Immature natural killer cell (primary cell): ENCODE measurements at regions not wholly inside any gene's neighbourhood (a gene's known extent, or its start where the extent isn't known, plus 50 kb on each side); places are given as distances from the start of the nearest gene placed in this dataset.

ENCODE experiments used
- DNase-seq, 3 donors: peaks; one replicate each; pipeline ENCODE4 v3.0.0; 2022; ENCODE audit warnings: mixed read lengths in 1 of 3
- H3K27ac Mint-ChIP-seq, 6 donors: one replicate each; pipeline ENCODE4 v1.8.0; 2020; ENCODE audit warnings: mixed read lengths in 6 of 6, mild to moderate bottlenecking in 5 of 6, inconsistent platforms in 4 of 6, moderate library complexity in 3 of 6
- H3K27me3 Mint-ChIP-seq, 3 donors: one replicate each; pipeline ENCODE4 v1.8.0; 2020 to 2021; ENCODE audit warnings: low read depth in 3 of 3, mild to moderate bottlenecking in 3 of 3, mixed read lengths in 3 of 3, moderate library complexity in 3 of 3, inconsistent platforms in 1 of 3
- H3K36me3 Mint-ChIP-seq, 3 donors: one replicate each; pipeline ENCODE4 v1.8.0; 2020; ENCODE audit warnings: mixed read lengths in 3 of 3, inconsistent platforms in 2 of 3, mild to moderate bottlenecking in 2 of 3
- H3K4me1 Mint-ChIP-seq, 2 donors: one replicate each; pipeline ENCODE4 v1.8.0; 2020; ENCODE audit warnings: inconsistent platforms in 2 of 2, mild to moderate bottlenecking in 2 of 2, mixed read lengths in 2 of 2, moderate library complexity in 1 of 2
- H3K4me3 Mint-ChIP-seq, 5 donors: one replicate each; pipeline ENCODE4 v1.8.0; 2020; ENCODE audit warnings: mild to moderate bottlenecking in 5 of 5, mixed read lengths in 5 of 5, inconsistent platforms in 3 of 5, moderate library complexity in 3 of 5
- H3K9me3 Mint-ChIP-seq, 6 donors: one replicate each; pipeline ENCODE4 v1.8.0; 2020; ENCODE audit warnings: mild to moderate bottlenecking in 6 of 6, mixed read lengths in 6 of 6, inconsistent platforms in 4 of 6, moderate library complexity in 3 of 6

- DNase-seq, result no peak
- Mint-ChIP-seq H3K27ac (no peak overlapping the region), H3K36me3 (no peaks in the 10 kb centered on the region), H3K9me3 (peaks cover 4 to 19% (median 10%) of the 10 kb centered on the region in 6 donors), H3K4me3 (no peak overlapping the region), H3K4me1 (peaks cover 0 to 3% of the 10 kb centered on the region in 2 donors), H3K27me3 (peaks cover 0 to 2% (median 0%) of the 10 kb centered on the region in 3 donors)
Observed at GRCh38 chr6:84526631-84527030, 237.8 kb downstream of the TBX18 start.

- Mint-ChIP-seq H3K27me3 (peaks cover 0 to 2% (median 0%) of the 10 kb centered on the region in 3 donors), H3K27ac (no peak overlapping the region), H3K9me3 (peaks cover 2 to 12% (median 9%) of the 10 kb centered on the region in 6 donors), H3K36me3 (no peaks in the 10 kb centered on the region), H3K4me3 (no peak overlapping the region), H3K4me1 (peaks cover 0 to 3% of the 10 kb centered on the region in 2 donors)
- no peak for DNase-seq
Observed at GRCh38 chr6:84525907-84526306, 238.5 kb downstream of the TBX18 start.

- peaks cover 0 to 12% (median 4%) of the 10 kb centered on the region in 6 donors for H3K9me3 Mint-ChIP-seq
- no peak overlapping the region for H3K27ac Mint-ChIP-seq
- no peaks in the 10 kb centered on the region for H3K36me3 Mint-ChIP-seq
- H3K4me1 Mint-ChIP-seq, result peaks cover 0 to 3% of the 10 kb centered on the region in 2 donors
- peaks cover 0 to 2% (median 0%) of the 10 kb centered on the region in 3 donors for H3K27me3 Mint-ChIP-seq
- DNase-seq, result no peak
- H3K4me3 Mint-ChIP-seq, result no peak overlapping the region
Observed at GRCh38 chr6:84524636-84525035, 239.8 kb downstream of the TBX18 start.

- Mint-ChIP-seq H3K4me1 (peaks cover 0 to 3% of the 10 kb centered on the region in 2 donors), H3K27ac (no peak overlapping the region), H3K9me3 (peaks cover 0 to 12% (median 3%) of the 10 kb centered on the region in 6 donors), H3K4me3 (no peak overlapping the region), H3K36me3 (no peaks in the 10 kb centered on the region), H3K27me3 (peaks cover 0 to 2% (median 0%) of the 10 kb centered on the region in 3 donors)
- DNase-seq, result no peak
Observed at GRCh38 chr6:84522135-84522549, 242.3 kb downstream of the TBX18 start.

GRCh38 chr6:84521511-84521910, 242.9 kb downstream of the TBX18 start:
- DNase-seq, result no peak
- Mint-ChIP-seq H3K4me1 (peaks cover 0 to 1% of the 10 kb centered on the region in 2 donors), H3K4me3 (no peak overlapping the region), H3K9me3 (peaks cover 0 to 11% (median 3%) of the 10 kb centered on the region in 6 donors), H3K27me3 (peaks cover 0 to 2% (median 0%) of the 10 kb centered on the region in 3 donors), H3K27ac (no peak overlapping the region), H3K36me3 (no peaks in the 10 kb centered on the region)

GRCh38 chr6:84517741-84518530, 246.5 kb downstream of the TBX18 start:
- no peak overlapping the region for H3K27ac Mint-ChIP-seq
- no peaks in the 10 kb centered on the region for H3K36me3 Mint-ChIP-seq
- H3K4me1 Mint-ChIP-seq, result no peaks in the 10 kb centered on the region
- H3K27me3 Mint-ChIP-seq, result no peaks in the 10 kb centered on the region
- H3K9me3 Mint-ChIP-seq, result peaks cover 0 to 6% (median 3%) of the 10 kb centered on the region in 6 donors
- no peak overlapping the region for H3K4me3 Mint-ChIP-seq
- no peak for DNase-seq

GRCh38 chr6:84516154-84516553, 248.2 kb downstream of the TBX18 start:
- H3K9me3 Mint-ChIP-seq, result peaks cover 0 to 5% (median 2%) of the 10 kb centered on the region in 6 donors
- H3K27me3 Mint-ChIP-seq, result no peaks in the 10 kb centered on the region
- H3K36me3 Mint-ChIP-seq, result no peaks in the 10 kb centered on the region
- no peak for DNase-seq
- H3K4me3 Mint-ChIP-seq, result no peak overlapping the region
- H3K27ac Mint-ChIP-seq, result no peak overlapping the region
- no peaks in the 10 kb centered on the region for H3K4me1 Mint-ChIP-seq

GRCh38 chr6:84515067-84515466, 249.3 kb downstream of the TBX18 start:
- H3K4me3 Mint-ChIP-seq, result no peak overlapping the region
- no peak overlapping the region for H3K27ac Mint-ChIP-seq
- no peaks in the 10 kb centered on the region for H3K4me1 Mint-ChIP-seq
- peaks cover 0 to 1% (median 0%) of the 10 kb centered on the region in 3 donors for H3K27me3 Mint-ChIP-seq
- peaks cover 0 to 10% (median 2%) of the 10 kb centered on the region in 6 donors for H3K9me3 Mint-ChIP-seq
- no peaks in the 10 kb centered on the region for H3K36me3 Mint-ChIP-seq
- DNase-seq, result no peak

GRCh38 chr6:84514089-84514971, 250.1 kb downstream of the TBX18 start:
- no peaks in the 10 kb centered on the region for H3K36me3 Mint-ChIP-seq
- peaks cover 0 to 10% (median under 1%) of the 10 kb centered on the region in 6 donors for H3K9me3 Mint-ChIP-seq
- no peak overlapping the region for H3K27ac Mint-ChIP-seq
- DNase-seq, result no peak
- H3K27me3 Mint-ChIP-seq, result peaks cover 0 to 1% (median 0%) of the 10 kb centered on the region in 3 donors
- no peak overlapping the region for H3K4me3 Mint-ChIP-seq
- no peaks in the 10 kb centered on the region for H3K4me1 Mint-ChIP-seq

- Mint-ChIP-seq H3K4me1 (no peaks in the 10 kb centered on the region), H3K27ac (no peak overlapping the region), H3K36me3 (no peaks in the 10 kb centered on the region), H3K9me3 (peaks cover 0 to 12% (median 4%) of the 10 kb centered on the region in 6 donors), H3K27me3 (peaks cover 0 to 1% (median 0%) of the 10 kb centered on the region in 3 donors), H3K4me3 (no peak overlapping the region)
- no peak for DNase-seq
Observed at GRCh38 chr6:84512391-84512790, 252.0 kb downstream of the TBX18 start.

GRCh38 chr6:84511929-84512328, 252.5 kb downstream of the TBX18 start:
- no peak overlapping the region for H3K27ac Mint-ChIP-seq
- DNase-seq, result no peak
- H3K36me3 Mint-ChIP-seq, result no peaks in the 10 kb centered on the region
- no peak overlapping the region for H3K4me3 Mint-ChIP-seq
- H3K9me3 Mint-ChIP-seq, result peaks cover 0 to 15% (median 5%) of the 10 kb centered on the region in 6 donors
- no peaks in the 10 kb centered on the region for H3K4me1 Mint-ChIP-seq
- peaks cover 0 to 1% (median 0%) of the 10 kb centered on the region in 3 donors for H3K27me3 Mint-ChIP-seq

GRCh38 chr6:84508981-84509380, 255.4 kb downstream of the TBX18 start:
- no peak overlapping the region for H3K4me3 Mint-ChIP-seq
- H3K4me1 Mint-ChIP-seq, result no peaks in the 10 kb centered on the region
- no peaks in the 10 kb centered on the region for H3K36me3 Mint-ChIP-seq
- H3K27me3 Mint-ChIP-seq, result peaks cover 0 to 5% (median 0%) of the 10 kb centered on the region in 3 donors
- peaks cover 0 to 19% (median 8%) of the 10 kb centered on the region in 6 donors for H3K9me3 Mint-ChIP-seq
- no peak for DNase-seq
- no peak overlapping the region for H3K27ac Mint-ChIP-seq

- peaks cover 0 to 5% (median 0%) of the 10 kb centered on the region in 3 donors for H3K27me3 Mint-ChIP-seq
- H3K4me3 Mint-ChIP-seq, result no peak overlapping the region
- no peaks in the 10 kb centered on the region for H3K36me3 Mint-ChIP-seq
- no peak overlapping the region for H3K27ac Mint-ChIP-seq
- H3K4me1 Mint-ChIP-seq, result no peaks in the 10 kb centered on the region
- no peak for DNase-seq
- H3K9me3 Mint-ChIP-seq, result peaks cover 0 to 19% (median 8%) of the 10 kb centered on the region in 6 donors
Observed at GRCh38 chr6:84508334-84508733, 256.1 kb downstream of the TBX18 start.

- peaks cover 3 to 33% (median 9%) of the 10 kb centered on the region in 6 donors for H3K9me3 Mint-ChIP-seq
- H3K4me3 Mint-ChIP-seq, result no peak overlapping the region
- peaks cover 0 to 4% (median 0%) of the 10 kb centered on the region in 3 donors for H3K36me3 Mint-ChIP-seq
- no peak overlapping the region for H3K27ac Mint-ChIP-seq
- H3K27me3 Mint-ChIP-seq, result peaks cover 0 to 5% (median 0%) of the 10 kb centered on the region in 3 donors
- DNase-seq, result no peak
- H3K4me1 Mint-ChIP-seq, result no peaks in the 10 kb centered on the region
Observed at GRCh38 chr6:84504025-84504424, 260.4 kb downstream of the TBX18 start.
